Ovary (tissue), 7 donors: ENCODE measurements at regions not wholly inside any gene's neighbourhood (a gene's known extent, or its start where the extent isn't known, plus 50 kb on each side); places are given as distances from the start of the nearest gene placed in this dataset.
A peak's percentile ranks its signal among the peaks of the same experiment; 100 is the strongest.

Experiments used
- DNase-seq, 5 donors: peaks; one replicate each; pipeline ENCODE4 v3.0.0-alpha.2; 2019 to 2020
- H3K27ac ChIP-seq, 2 donors: fragments of 200-600 bp; one replicate each; pipeline versions ENCODE4 v1.5.1 to v1.8.0; 2019 to 2022
- H3K27me3 ChIP-seq: fragments of 200-600 bp; one replicate; pipeline ENCODE4 v1.8.0; 2022
- H3K36me3 ChIP-seq: fragments of 200-600 bp; sonication (generic); one replicate; pipeline ENCODE4 v1.5.1; 2019
- H3K4me1 ChIP-seq: one replicate; pipeline ENCODE4 v1.8.1; 2013; ENCODE audit warnings: mild to moderate bottlenecking, moderate library complexity; ENCODE audit not compliant: insufficient read depth
- H3K4me3 ChIP-seq: fragments of 200-600 bp; sonication (generic); one replicate; pipeline ENCODE4 v1.5.1; 2017
- H3K9me3 ChIP-seq, 2 donors: fragments of 200-600 bp in 1 of 2; sonication (generic) in 1 of 2; one replicate each; pipeline versions ENCODE4 v1.5.1 to v1.8.1; 2013 to 2019; ENCODE audit warnings: mild to moderate bottlenecking in 1 of 2, moderate library complexity in 1 of 2
- CTCF ChIP-seq, 3 donors: fragments of 450-650 bp in 2 of 3; fragments of 200-600 bp in 1 of 3; IDR thresholded peaks; one replicate each; pipeline versions ENCODE4 v1.5.1 to v1.8.0; 2016 to 2022; ENCODE audit warnings: antibody characterized with exemption in 3 of 3, mild to moderate bottlenecking in 1 of 3
- EP300 ChIP-seq: sonication (generic); formaldehyde crosslinking; IDR thresholded peaks from one replicate; pipeline ENCODE4 v1.6.1; 2017; ENCODE audit warnings: antibody characterized with exemption
- POLR2A ChIP-seq: fragments of 450-650 bp; IDR thresholded peaks from one replicate; pipeline ENCODE4 v1.6.1; 2017; ENCODE audit warnings: antibody characterized with exemption, mild to moderate bottlenecking, moderate library complexity
- WGBS, 3 donors: extraction: QIAGEN DNeasy Blood & Tissue Kit in 1 of 3; methylation state at CpG; one replicate each; pipeline versions ENCODE4 v1.1.5 to v1.1.7; 2013 to 2017; 5-methylcytosine and 5-hydroxymethylcytosine counted together
- intact Hi-C, 4 donors: fragments of 100-400 bp; cut with DNase I; formaldehyde crosslinking; loops; one replicate each; pipeline versions ENCODE4 v1.11.0 to v1.15.1; 2022 to 2023
- donor health status: DM: no; HTN: no; CAD: no; lungs with moderate emphysema.
- donor health status: DM: no; HTN: no; CAD: no.
- donor health status: Bipolar disorder and iron deficiency.
- donor health status: DM: no; HTN: no; CAD: no.
- donor health status: DM: yes; HTN: yes; CAD: no.

GRCh38 chr3:72461787-72462186, 386.5 kb downstream of the SHQ1 start:
- Histone ChIP-seq H3K36me3 (no peaks in the 10 kb centered on the region), H3K27ac (no peak overlapping the region), H3K4me1 (no peaks in the 10 kb centered on the region), H3K4me3 (no peak overlapping the region), H3K27me3 (no peaks in the 10 kb centered on the region), H3K9me3 (no peaks in the 10 kb centered on the region)
- TF ChIP-seq POLR2A (no peak), EP300 (no peak), CTCF (IDR thresholded peaks at IDR 0.05) (no peak)
- intact Hi-C loops, result no loop called here
- peak in 2 of 5 donors; percentile 28 to 72 for DNase-seq
- WGBS, 3 donors, result 16 to 23% (median 18%) methylated on average over 4 of the region's 4 CpGs

GRCh38 chr3:72460205-72461174, 387.8 kb downstream of the SHQ1 start:
- H3K9me3 ChIP-seq, result no peaks in the 10 kb centered on the region
- H3K4me3 ChIP-seq, result no peak overlapping the region
- TF ChIP-seq EP300 (no peak), POLR2A (no peak), CTCF (IDR thresholded peaks at IDR 0.05) (no peak)
- no peaks in the 10 kb centered on the region for H3K36me3 ChIP-seq
- H3K27me3 ChIP-seq, result no peaks in the 10 kb centered on the region
- H3K4me1 ChIP-seq, result no peaks in the 10 kb centered on the region
- no peak for DNase-seq
- no peak overlapping the region for H3K27ac ChIP-seq
- WGBS, 3 donors, result 89 to 90% (median 89%) methylated on average over 8 of the region's 8 CpGs
- intact Hi-C loops, result no loop called here

- TF ChIP-seq POLR2A (no peak), CTCF (IDR thresholded peaks at IDR 0.05) (no peak), EP300 (no peak)
- Histone ChIP-seq H3K4me3 (no peak overlapping the region), H3K9me3 (no peaks in the 10 kb centered on the region), H3K4me1 (no peaks in the 10 kb centered on the region), H3K27me3 (no peaks in the 10 kb centered on the region), H3K27ac (no peak overlapping the region), H3K36me3 (no peaks in the 10 kb centered on the region)
- no peak for DNase-seq
- intact Hi-C loops, result no loop called here
These were observed 388.7 kb downstream of the SHQ1 start for GRCh38 chr3:72459588-72459987.

GRCh38 chr3:72458375-72458774, 389.9 kb downstream of the SHQ1 start:
- WGBS, 3 donors, result 84 to 89% (median 88%) methylated on average over 4 of the region's 4 CpGs
- Histone ChIP-seq H3K27me3 (no peaks in the 10 kb centered on the region), H3K4me3 (no peak overlapping the region), H3K36me3 (no peaks in the 10 kb centered on the region), H3K4me1 (no peaks in the 10 kb centered on the region), H3K9me3 (no peaks in the 10 kb centered on the region), H3K27ac (no peak overlapping the region)
- DNase-seq, result no peak
- intact Hi-C loops, result no loop called here
- TF ChIP-seq EP300 (no peak), POLR2A (no peak), CTCF (IDR thresholded peaks at IDR 0.05) (no peak)
